ENCODE measurements at regions not wholly inside any gene's neighbourhood (a gene's known extent, or its start where the extent isn't known, plus 50 kb on each side); places are given as distances from the start of the nearest gene placed in this dataset.

DNA sequence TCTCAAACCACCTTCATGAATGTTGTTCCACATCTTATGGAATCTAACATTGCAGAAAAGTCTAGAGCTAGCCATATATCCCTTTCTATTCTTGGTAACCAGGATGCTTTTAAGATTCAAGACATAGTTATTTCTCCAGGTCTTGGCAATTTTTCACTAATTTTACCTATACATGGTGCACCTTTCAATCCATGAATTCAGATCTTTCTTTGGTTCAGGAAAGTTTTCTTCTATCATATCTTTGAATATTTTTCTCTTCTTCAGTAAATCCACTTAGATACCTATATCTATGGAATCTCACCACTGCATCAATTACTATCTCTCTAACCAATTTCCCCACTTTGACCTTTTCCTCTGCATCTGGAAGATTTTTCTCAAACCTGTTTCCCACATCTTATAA, 77.4 kb downstream of the PRLHR start:
- Mint-ChIP-seq H3K4me1 (no peaks in the 10 kb centered on the region), H3K27ac (no peak overlapping the region), H3K27me3 (peaks cover 7 to 53% of the 10 kb centered on the region in 2 donors), H3K4me3 (no peak overlapping the region), H3K9me3 (peaks cover 0 to 10% (median 5%) of the 10 kb centered on the region in 5 donors), H3K36me3 (peaks cover 0 to 3% (median 0%) of the 10 kb centered on the region in 3 donors)
- no peak for DNase-seq
- no peaks in the 10 kb centered on the region for H3K4me1 ChIP-seq (ENCODE audit: insufficient read depth, low read length)
- CTCF ChIA-PET = no interaction called here
- H3K27me3 ChIP-seq (ENCODE audit: insufficient read depth, low read length, poor library complexity, severe bottlenecking) = no peaks in the 10 kb centered on the region
- POLR2A ChIA-PET = no interaction called here
- H3K9me3 ChIP-seq (ENCODE audit: low read length) = no peaks in the 10 kb centered on the region
- H3K36me3 ChIP-seq (ENCODE audit: insufficient read depth, low read length) = no peaks in the 10 kb centered on the region
- H3K4me3 ChIP-seq (ENCODE audit: low read length) = no peak overlapping the region
- no peak overlapping the region for H3K27ac ChIP-seq (ENCODE audit: low read depth, low read length)

DNA sequence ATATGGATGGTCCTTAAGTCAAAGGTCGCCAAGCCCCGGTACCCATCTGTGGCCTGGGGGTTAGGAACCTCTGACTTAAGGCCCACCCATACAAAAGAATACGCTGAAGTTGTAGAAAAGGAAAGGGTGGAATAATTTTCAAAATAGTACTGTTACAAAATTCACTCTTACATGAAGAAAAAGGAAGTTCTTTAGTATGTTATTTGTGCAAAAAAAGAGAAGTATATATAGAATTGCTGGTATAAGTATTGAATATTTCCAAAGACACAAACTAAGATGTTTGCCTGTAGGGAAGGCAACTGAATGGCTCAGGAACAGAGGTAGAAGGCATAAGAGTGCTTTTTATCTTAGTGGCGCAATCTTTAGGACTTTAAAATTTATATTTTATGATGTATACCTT, 78.7 kb downstream of the PRLHR start:
- DNase-seq = no peak
- Histone ChIP-seq H3K27me3 (ENCODE audit: insufficient read depth, low read length, poor library complexity, severe bottlenecking) (no peaks in the 10 kb centered on the region), H3K36me3 (ENCODE audit: insufficient read depth, low read length) (no peaks in the 10 kb centered on the region), H3K9me3 (ENCODE audit: low read length) (no peaks in the 10 kb centered on the region), H3K4me1 (ENCODE audit: insufficient read depth, low read length) (no peaks in the 10 kb centered on the region), H3K27ac (ENCODE audit: low read depth, low read length) (no peak overlapping the region), H3K4me3 (ENCODE audit: low read length) (no peak overlapping the region)
- H3K27me3 Mint-ChIP-seq = peaks cover 10 to 54% of the 10 kb centered on the region in 2 donors
- H3K36me3 Mint-ChIP-seq = peaks cover 0 to 1% (median 0%) of the 10 kb centered on the region in 3 donors
- ChIA-PET POLR2A (no interaction called here), CTCF (no interaction called here)
- H3K27ac Mint-ChIP-seq = no peak overlapping the region
- H3K4me3 Mint-ChIP-seq = no peak overlapping the region
- H3K9me3 Mint-ChIP-seq = peaks cover 0 to 10% (median 5%) of the 10 kb centered on the region in 5 donors
- H3K4me1 Mint-ChIP-seq = no peaks in the 10 kb centered on the region

DNA sequence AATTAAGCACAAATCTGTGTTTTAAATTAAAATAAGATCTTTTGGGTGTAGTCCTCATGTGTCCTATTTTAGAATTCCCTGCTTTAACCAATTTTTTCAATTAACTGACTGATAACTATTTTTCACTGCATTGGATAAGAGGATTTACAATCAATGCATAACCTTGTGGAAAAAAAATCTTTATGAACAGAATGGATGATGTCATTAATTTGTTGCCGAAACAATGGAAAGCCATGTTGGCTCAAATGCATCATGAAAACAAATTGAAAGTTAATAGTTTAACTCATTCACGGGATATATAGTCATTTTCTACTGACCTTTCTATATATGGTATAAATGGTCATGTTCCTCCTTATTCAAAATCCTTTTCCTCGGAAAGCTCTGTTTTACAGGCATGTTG, 82.3 kb downstream of the PRLHR start:
- DNase-seq = no peak

DNA sequence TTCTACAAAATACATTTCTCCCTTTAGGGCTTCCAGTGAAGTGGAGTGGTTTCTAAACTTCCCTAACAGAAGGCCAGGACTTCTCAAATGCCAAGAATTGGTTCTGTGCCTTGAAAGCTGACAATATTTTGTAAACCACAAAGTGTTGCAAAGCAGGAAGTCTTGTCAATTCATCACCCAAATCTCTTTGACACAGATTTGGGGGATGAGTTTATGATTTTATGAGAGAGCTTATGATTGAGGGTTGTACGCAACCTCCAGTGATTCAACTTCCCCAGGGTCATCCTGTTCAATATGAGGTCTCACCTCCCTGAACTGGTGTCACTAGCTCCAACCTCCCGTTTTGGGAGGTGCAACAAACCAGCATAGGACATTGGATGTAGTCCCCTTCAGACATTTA, 83.7 kb downstream of the PRLHR start:
- no peaks in the 10 kb centered on the region for H3K4me1 Mint-ChIP-seq
- CTCF ChIA-PET = no interaction called here
- peaks cover 0 to 1% (median 0%) of the 10 kb centered on the region in 3 donors for H3K36me3 Mint-ChIP-seq
- peaks cover 0 to 3% (median 0%) of the 10 kb centered on the region in 5 donors for H3K9me3 Mint-ChIP-seq
- no peaks in the 10 kb centered on the region for H3K36me3 ChIP-seq (ENCODE audit: insufficient read depth, low read length)
- H3K27me3 Mint-ChIP-seq = peaks cover 7 to 35% of the 10 kb centered on the region in 2 donors
- no peak overlapping the region for H3K27ac ChIP-seq (ENCODE audit: low read depth, low read length)
- no peaks in the 10 kb centered on the region for H3K4me1 ChIP-seq (ENCODE audit: insufficient read depth, low read length)
- DNase-seq = no peak
- POLR2A ChIA-PET = no interaction called here
- H3K9me3 ChIP-seq (ENCODE audit: low read length) = no peaks in the 10 kb centered on the region
- no peak overlapping the region for H3K4me3 Mint-ChIP-seq
- no peak overlapping the region for H3K27ac Mint-ChIP-seq
- H3K27me3 ChIP-seq (ENCODE audit: insufficient read depth, low read length, poor library complexity, severe bottlenecking) = no peaks in the 10 kb centered on the region
- no peak overlapping the region for H3K4me3 ChIP-seq (ENCODE audit: low read length)

More for the DNA sequence above, 82.3 kb downstream of the PRLHR start:
- H3K27ac ChIP-seq (ENCODE audit: low read depth, low read length) = no peak overlapping the region
- ChIA-PET POLR2A (no interaction called here), CTCF (no interaction called here)
- no peak overlapping the region for H3K4me3 ChIP-seq (ENCODE audit: low read length)
- no peaks in the 10 kb centered on the region for H3K27me3 ChIP-seq (ENCODE audit: insufficient read depth, low read length, poor library complexity, severe bottlenecking)
- Mint-ChIP-seq H3K36me3 (peaks cover 0 to 1% (median 0%) of the 10 kb centered on the region in 3 donors), H3K27ac (no peak overlapping the region), H3K4me1 (no peaks in the 10 kb centered on the region), H3K9me3 (peaks cover 0 to 3% (median 3%) of the 10 kb centered on the region in 5 donors), H3K27me3 (peaks cover 7 to 42% of the 10 kb centered on the region in 2 donors), H3K4me3 (no peak overlapping the region)
- no peaks in the 10 kb centered on the region for H3K4me1 ChIP-seq (ENCODE audit: insufficient read depth, low read length)
- no peaks in the 10 kb centered on the region for H3K9me3 ChIP-seq (ENCODE audit: low read length)
- no peaks in the 10 kb centered on the region for H3K36me3 ChIP-seq (ENCODE audit: insufficient read depth, low read length)

DNA sequence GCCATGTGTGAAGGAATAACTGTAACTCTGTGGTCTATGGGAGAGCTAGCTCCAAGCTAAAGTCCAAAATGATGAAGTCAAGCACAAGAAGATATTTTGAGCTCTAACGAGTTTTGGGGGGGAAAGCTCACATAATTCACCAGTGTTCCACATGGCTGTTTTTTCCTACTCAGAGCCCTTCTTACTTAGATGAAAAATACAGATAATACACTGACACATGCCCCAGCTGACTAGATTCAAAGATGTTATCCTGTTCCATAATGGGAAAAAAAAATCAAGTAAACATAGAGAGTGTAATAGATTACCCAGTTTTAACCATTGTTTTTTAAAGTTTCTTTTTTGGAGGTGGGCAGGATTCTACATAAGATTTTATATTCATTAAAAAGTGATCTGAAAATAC, 86.6 kb downstream of the PRLHR start:
- Mint-ChIP-seq H3K36me3 (no peaks in the 10 kb centered on the region), H3K27me3 (peaks cover 7 to 17% of the 10 kb centered on the region in 2 donors), H3K4me3 (no peak overlapping the region), H3K4me1 (no peaks in the 10 kb centered on the region), H3K9me3 (no peaks in the 10 kb centered on the region), H3K27ac (no peak overlapping the region)
- no peak overlapping the region for H3K27ac ChIP-seq (ENCODE audit: low read depth, low read length)
- no peaks in the 10 kb centered on the region for H3K27me3 ChIP-seq (ENCODE audit: insufficient read depth, low read length, poor library complexity, severe bottlenecking)
- no peak overlapping the region for H3K4me3 ChIP-seq (ENCODE audit: low read length)
- ChIA-PET POLR2A (no interaction called here), CTCF (no interaction called here)
- no peaks in the 10 kb centered on the region for H3K36me3 ChIP-seq (ENCODE audit: insufficient read depth, low read length)
- no peaks in the 10 kb centered on the region for H3K9me3 ChIP-seq (ENCODE audit: low read length)
- no peak for DNase-seq
- H3K4me1 ChIP-seq (ENCODE audit: insufficient read depth, low read length) = no peaks in the 10 kb centered on the region

DNA sequence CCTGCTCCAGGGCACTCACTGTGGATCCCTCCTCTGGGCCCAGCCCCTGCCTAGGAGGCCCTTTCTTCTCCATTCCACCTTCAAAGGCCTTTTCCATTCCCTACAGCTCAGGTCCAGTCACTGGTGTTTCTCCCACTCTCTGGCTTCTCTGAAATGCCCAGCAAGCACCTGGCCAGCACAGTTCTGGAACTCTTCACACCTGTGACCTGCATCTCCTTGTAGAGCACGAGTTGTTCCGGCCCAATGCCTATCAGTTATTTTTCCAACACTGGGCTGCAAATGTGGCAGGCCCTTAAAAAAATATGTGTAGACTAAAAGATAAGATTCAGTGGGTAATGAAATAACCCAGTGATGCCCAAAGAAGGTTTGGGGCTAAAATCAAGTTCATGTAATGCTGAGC, 87.1 kb downstream of the PRLHR start:
- Histone ChIP-seq H3K4me1 (ENCODE audit: insufficient read depth, low read length) (no peaks in the 10 kb centered on the region), H3K36me3 (ENCODE audit: insufficient read depth, low read length) (no peaks in the 10 kb centered on the region), H3K27ac (ENCODE audit: low read depth, low read length) (no peak overlapping the region), H3K27me3 (ENCODE audit: insufficient read depth, low read length, poor library complexity, severe bottlenecking) (no peaks in the 10 kb centered on the region), H3K9me3 (ENCODE audit: low read length) (no peaks in the 10 kb centered on the region), H3K4me3 (ENCODE audit: low read length) (no peak overlapping the region)
- no peak for DNase-seq
- POLR2A ChIA-PET = no interaction called here
- no peaks in the 10 kb centered on the region for H3K4me1 Mint-ChIP-seq
- no peak overlapping the region for H3K4me3 Mint-ChIP-seq
- peaks cover 5 to 14% of the 10 kb centered on the region in 2 donors for H3K27me3 Mint-ChIP-seq
- no peaks in the 10 kb centered on the region for H3K36me3 Mint-ChIP-seq
- no peak overlapping the region for H3K27ac Mint-ChIP-seq
- CTCF ChIA-PET = no interaction called here
- H3K9me3 Mint-ChIP-seq = no peaks in the 10 kb centered on the region

DNA sequence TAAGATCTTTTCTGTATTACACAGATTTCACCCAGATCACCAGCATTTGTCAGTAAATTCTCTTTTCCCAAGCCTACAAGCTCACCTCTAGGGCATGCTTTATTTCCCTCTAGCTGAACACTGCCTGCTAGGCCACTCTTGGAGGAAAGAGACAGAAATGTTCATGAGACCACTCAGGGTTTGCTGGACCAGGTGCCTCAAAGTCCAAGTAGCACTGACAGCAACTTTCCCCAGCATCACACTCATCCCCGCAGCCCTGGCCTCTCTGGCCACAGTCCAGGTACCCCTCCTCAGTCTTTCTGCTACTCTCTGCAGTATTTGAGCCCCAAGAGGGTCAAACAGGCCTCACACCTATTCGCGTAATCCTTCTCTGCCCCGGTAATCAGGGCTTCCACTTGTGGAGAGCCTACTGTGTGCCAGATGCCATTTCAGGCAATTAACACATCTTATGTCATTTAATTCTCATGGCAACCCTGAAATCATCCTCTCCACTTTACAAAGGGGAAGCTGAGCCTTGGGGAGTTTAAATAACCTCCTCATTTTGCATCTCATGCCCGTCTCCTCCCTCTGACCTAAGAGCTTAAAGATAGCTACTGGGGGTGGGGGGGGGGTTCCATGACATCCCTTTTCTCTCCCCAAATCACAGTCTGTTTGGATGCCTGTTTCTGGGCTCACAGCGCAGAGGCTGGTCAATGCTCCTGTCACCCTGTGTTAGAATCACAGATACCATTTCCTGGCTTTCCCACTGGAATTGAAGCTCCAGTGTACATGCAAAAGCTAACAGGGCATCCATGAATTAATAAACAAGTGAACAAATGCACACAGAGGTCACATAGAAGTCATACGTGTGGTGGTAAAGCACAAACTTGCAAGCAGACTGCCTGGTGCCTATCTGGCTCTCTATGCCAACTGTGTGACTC, 88.5 kb downstream of the PRLHR start:
- Histone ChIP-seq H3K4me3 (ENCODE audit: low read length) (no peak overlapping the region), H3K27ac (ENCODE audit: low read depth, low read length) (no peak overlapping the region), H3K27me3 (ENCODE audit: insufficient read depth, low read length, poor library complexity, severe bottlenecking) (no peaks in the 10 kb centered on the region), H3K36me3 (ENCODE audit: insufficient read depth, low read length) (no peaks in the 10 kb centered on the region), H3K4me1 (ENCODE audit: insufficient read depth, low read length) (no peaks in the 10 kb centered on the region), H3K9me3 (ENCODE audit: low read length) (no peaks in the 10 kb centered on the region)
- Mint-ChIP-seq H3K27ac (peak overlapping the region in 1 of 8 donors; percentile 29), H3K27me3 (peaks cover 0 to 9% of the 10 kb centered on the region in 2 donors), H3K4me3 (no peak overlapping the region), H3K4me1 (no peaks in the 10 kb centered on the region), H3K36me3 (no peaks in the 10 kb centered on the region), H3K9me3 (no peaks in the 10 kb centered on the region)
- ChIA-PET CTCF (no interaction called here), POLR2A (no interaction called here)
- no peak for DNase-seq

DNA sequence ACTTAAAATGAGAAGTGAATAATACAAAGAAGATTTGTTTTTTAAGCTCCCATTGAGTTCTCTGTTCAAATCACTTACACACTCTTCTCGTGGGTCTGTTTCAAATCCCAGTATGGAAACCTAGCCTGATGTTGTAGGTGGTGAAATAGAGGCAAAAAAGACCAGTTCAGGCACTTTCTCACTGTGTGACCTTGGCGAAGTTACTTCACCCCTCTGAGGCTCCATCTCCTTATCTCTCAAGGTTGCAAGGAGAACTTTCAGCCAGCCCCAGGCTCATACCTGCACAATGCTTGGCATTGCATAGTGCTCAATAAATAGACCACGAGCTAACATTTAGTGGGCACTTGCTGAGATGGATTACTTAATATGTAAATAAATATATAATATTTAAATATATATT, 90.1 kb downstream of the PRLHR start:
- ChIA-PET POLR2A (no interaction called here), CTCF (no interaction called here)
- Mint-ChIP-seq H3K27ac (no peak overlapping the region), H3K27me3 (peaks cover 5 to 6% of the 10 kb centered on the region in 2 donors), H3K9me3 (no peaks in the 10 kb centered on the region), H3K4me3 (no peak overlapping the region), H3K36me3 (no peaks in the 10 kb centered on the region), H3K4me1 (no peaks in the 10 kb centered on the region)
- no peaks in the 10 kb centered on the region for H3K36me3 ChIP-seq (ENCODE audit: insufficient read depth, low read length)
- no peaks in the 10 kb centered on the region for H3K4me1 ChIP-seq (ENCODE audit: insufficient read depth, low read length)
- H3K9me3 ChIP-seq (ENCODE audit: low read length) = no peaks in the 10 kb centered on the region
- H3K27ac ChIP-seq (ENCODE audit: low read depth, low read length) = no peak overlapping the region
- DNase-seq = no peak
- no peak overlapping the region for H3K4me3 ChIP-seq (ENCODE audit: low read length)
- H3K27me3 ChIP-seq (ENCODE audit: insufficient read depth, low read length, poor library complexity, severe bottlenecking) = no peaks in the 10 kb centered on the region

Data from CD8-positive, alpha-beta memory T cell (primary cell).